GM12878 (cell line): ENCODE measurements at regions not wholly inside any gene's neighbourhood (a gene's known extent, or its start where the extent isn't known, plus 50 kb on each side); places are given as distances from the start of the nearest gene placed in this dataset.

Experiments
- ATAC-seq: fragments of 200-7000 bp; cut with Tn5 transposase; 3 replicates; pipeline ENCODE4 v1.9.1; 2020; ENCODE audit warnings: mild to moderate bottlenecking, moderate library complexity
- BruUV-seq: library from RNA; stranded (reverse); fragments of 400-500 nt; replicated peaks from 2 replicates; lab custom pipeline; 2021; lab: Mats Ljungman, UMichigan
- CTCF ChIA-PET: fragments of 300-600 bp; sonication (Branson Sonifier 250); formaldehyde crosslinking; extraction: SDS; loops from one replicate; lab custom pipeline; 2021; ENCODE audit warnings: inconsistent platforms; lab: Yijun Ruan, JAX
- POLR2A ChIA-PET: fragments of 350-600 bp; formaldehyde crosslinking; extraction: SDS; loops from one replicate; lab custom pipeline; 2021; ENCODE audit warnings: inconsistent platforms; lab: Charles Lee
- RAD21 ChIA-PET: fragments of 300-600 bp; sonication (Branson Sonifier 250); formaldehyde crosslinking; loops from one replicate; lab custom pipeline; 2023; ENCODE audit warnings: antibody characterized with exemption; ENCODE audit not compliant: unreplicated experiment; lab: Charles Lee
- SMC1A ChIA-PET: fragments of 300-600 bp; sonication (Branson Sonifier 250); formaldehyde crosslinking; loops from one replicate; lab custom pipeline; 2023; ENCODE audit not compliant: unreplicated experiment, uncharacterized antibody; lab: Charles Lee
- DNase-seq: peaks from one replicate; pipeline ENCODE4 v3.0.0-alpha.2; 2011; ENCODE audit warnings: low read depth, low spot score
- FAIRE-seq: peaks from 3 replicates; lab custom pipeline; 2011; peaks lifted over from hg19 to GRCh38; lab: Jason Lieb, UNC
- H2AFZ ChIP-seq: 2 replicates; pipeline ENCODE4 v1.6.0; 2011; ENCODE audit warnings: low read depth, low read length, control low read depth; ENCODE audit not compliant: control insufficient read depth
- H3K27ac ChIP-seq: 2 replicates; pipeline ENCODE4 v1.5.1; 2011; ENCODE audit warnings: control low read depth; ENCODE audit not compliant: control insufficient read depth, insufficient read depth
- H3K27me3 ChIP-seq, 2 experiments: replicated peaks in 1 of 2; 2 replicates each; pipeline versions ENCODE4 v1.6.0 to v1.6.1; 2011; ENCODE audit warnings: low read length in 1 of 2; ENCODE audit not compliant: control insufficient read depth in 2 of 2, insufficient read depth in 2 of 2
- H3K36me3 ChIP-seq, 2 experiments: 2 replicates each; pipeline ENCODE4 v1.5.1; 2011; ENCODE audit warnings: low read length in 1 of 2; ENCODE audit not compliant: control insufficient read depth in 2 of 2, insufficient read depth in 2 of 2
- H3K4me1 ChIP-seq: 2 replicates; pipeline ENCODE4 v1.6.1; 2011; ENCODE audit warnings: mild to moderate bottlenecking, low read length, moderate library complexity, mixed read lengths; ENCODE audit not compliant: control insufficient read depth, insufficient read depth
- H3K4me2 ChIP-seq: 2 replicates; pipeline ENCODE4 v1.6.0; 2011; ENCODE audit warnings: control low read depth; ENCODE audit not compliant: control insufficient read depth, insufficient read depth
- H3K4me3 ChIP-seq: fragments of 200-600 bp; sonication (generic); 2 replicates; pipeline ENCODE4 v1.5.1; 2016
- H3K79me2 ChIP-seq: 2 replicates; pipeline ENCODE4 v1.6.0; 2011; ENCODE audit warnings: low read length; ENCODE audit not compliant: control insufficient read depth, insufficient read depth
- H3K9ac ChIP-seq: 2 replicates; pipeline ENCODE4 v1.8.0; 2011; ENCODE audit warnings: low read length, control low read depth, mixed read lengths; ENCODE audit not compliant: control insufficient read depth, insufficient read depth
- H3K9me3 ChIP-seq: replicated peaks from 3 replicates; pipeline ENCODE4 v1.5.1; 2011; ENCODE audit warnings: mild to moderate bottlenecking, low read length; ENCODE audit not compliant: control insufficient read depth, insufficient read depth
- H4K20me1 ChIP-seq: 2 replicates; pipeline ENCODE4 v1.6.0; 2011; ENCODE audit not compliant: control insufficient read depth, insufficient read depth
- ASH2L ChIP-seq: fragments of 300-600, 200-600 bp; sonication (generic); IDR thresholded peaks from 2 replicates; pipeline ENCODE4 v1.6.1; 2017; ENCODE audit warnings: low read depth, mild to moderate bottlenecking, borderline replicate concordance
- BHLHE40 ChIP-seq, 2 experiments: fragments of 450-650 bp in 1 of 2; IDR thresholded peaks; 2 replicates each; pipeline ENCODE4 v1.6.1; 2011 to 2017; ENCODE audit warnings: low read depth in 2 of 2, borderline replicate concordance in 1 of 2, improper control_type of control experiment in 1 of 2, low read length in 1 of 2, mild to moderate bottlenecking in 1 of 2
- CEBPB ChIP-seq, 2 experiments: fragments of 150-350 bp in 1 of 2; IDR thresholded peaks; 2 replicates each; pipeline ENCODE4 v1.6.1; 2012 to 2014; ENCODE audit warnings: low read depth in 2 of 2, low read length in 2 of 2, borderline replicate concordance in 1 of 2, inconsistent platforms in 1 of 2
- HDAC6 ChIP-seq: fragments of 200-600 bp; sonication (generic); IDR thresholded peaks from one replicate; pipeline ENCODE4 v1.8.0; 2017; ENCODE audit warnings: antibody characterized with exemption; ENCODE audit not compliant: unreplicated experiment
- IRF5 ChIP-seq: fragments of 450-650 bp; IDR thresholded peaks from 2 replicates; pipeline ENCODE4 v1.6.1; 2017; ENCODE audit warnings: borderline replicate concordance
- TAF1 ChIP-seq: IDR thresholded peaks from 2 replicates; pipeline ENCODE4 v1.6.1; 2011; ENCODE audit warnings: mild to moderate bottlenecking, low read depth, low read length, borderline replicate concordance
- WGBS: methylation state at CpG from one replicate; pipeline ENCODE4 v1.1.6; 2016; ENCODE audit warnings: low lambda C conversion rate; ENCODE audit not compliant: insufficient replicate concordance, insufficient coverage; ENCODE audit errors: missing lambda C conversion rate; 5-methylcytosine and 5-hydroxymethylcytosine counted together
- in situ Hi-C: fragments of 300-500 bp; cut with MboI; formaldehyde crosslinking; loops from 9 replicates; pipeline ENCODE4 v1.14.3; 2018; ENCODE audit warnings: mixed read lengths
- intact Hi-C: fragments of 100-400 bp; cut with micrococcal nuclease; formaldehyde crosslinking; loops from one replicate; pipeline ENCODE4 v1.14.2; 2022; ENCODE audit not compliant: unreplicated experiment
- TF ChIP-seq, protein P1 (sequence below): IDR thresholded peaks from 2 replicates; pipeline ENCODE4 v1.6.1; 2011; ENCODE audit warnings: borderline replicate concordance, low read depth, mild to moderate bottlenecking, moderate library complexity, mixed read lengths, low read length; ENCODE audit not compliant: insufficient read depth; ENCODE audit errors: extremely low read length

DNA sequence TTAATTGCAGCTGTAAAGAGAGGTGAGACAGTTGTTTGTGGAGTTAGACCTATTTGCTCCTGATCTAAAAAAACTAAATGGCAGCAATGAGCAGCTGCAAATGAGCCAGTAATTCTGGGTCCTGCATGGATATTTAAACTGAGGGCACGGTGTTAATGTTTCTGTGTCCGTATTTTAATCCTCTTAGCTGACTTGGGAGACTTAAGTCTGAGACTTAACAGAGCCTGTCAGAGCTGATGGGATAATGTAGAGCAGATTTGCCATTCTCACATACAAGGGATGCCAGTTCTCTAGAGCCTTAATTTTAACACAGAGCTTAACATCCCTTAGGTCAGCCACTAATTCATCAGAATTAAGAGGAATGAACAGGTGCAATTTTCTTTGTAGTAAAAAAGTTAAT, 178.6 kb upstream of the PDE3A start:
- TF ChIP-seq CEBPB (IDR thresholded peaks at IDR 0.05; ENCODE audit: borderline replicate concordance in 1 of 2, low read depth in 2 of 2, low read length in 2 of 2) (no peak), HDAC6 (no peak), ASH2L (no peak), IRF5 (no peak), BHLHE40 (IDR thresholded peaks at IDR 0.05; ENCODE audit: borderline replicate concordance in 1 of 2, low read depth in 2 of 2, low read length in 1 of 2) (no peak), TAF1 (no peak)
- TF ChIP-seq, protein P1, sequence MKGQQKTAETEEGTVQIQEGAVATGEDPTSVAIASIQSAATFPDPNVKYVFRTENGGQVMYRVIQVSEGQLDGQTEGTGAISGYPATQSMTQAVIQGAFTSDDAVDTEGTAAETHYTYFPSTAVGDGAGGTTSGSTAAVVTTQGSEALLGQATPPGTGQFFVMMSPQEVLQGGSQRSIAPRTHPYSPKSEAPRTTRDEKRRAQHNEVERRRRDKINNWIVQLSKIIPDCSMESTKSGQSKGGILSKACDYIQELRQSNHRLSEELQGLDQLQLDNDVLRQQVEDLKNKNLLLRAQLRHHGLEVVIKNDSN, result no peak
- intact Hi-C loops, result no loop called here
- Histone ChIP-seq H3K9me3 (no peaks in the 10 kb centered on the region), H3K27me3 (no peaks in the 10 kb centered on the region), H3K4me1 (no peaks in the 10 kb centered on the region), H3K9ac (no peak overlapping the region), H4K20me1 (no peaks in the 10 kb centered on the region), H3K4me3 (no peak overlapping the region), H3K36me3 (no peaks in the 10 kb centered on the region), H3K4me2 (no peak overlapping the region), H3K27ac (no peak overlapping the region), H2AFZ (no peak overlapping the region), H3K79me2 (no peaks in the 10 kb centered on the region)
- in situ Hi-C loops, result no loop called here
- CTCF ChIA-PET, result no interaction called here
- FAIRE-seq, result no peak
- BruUV-seq, result no TSS peak
- POLR2A ChIA-PET, result no interaction called here
- RAD21 ChIA-PET, result no interaction called here
- SMC1A ChIA-PET, result interaction anchor here (0.9 to 3.8 kb wide), 2 partner anchors 10 to 38 kb away, joined by 3 to 13 read pairs; no protein-coding TSS in a partner anchor
- no peak for DNase-seq
- no peak for ATAC-seq
- WGBS, result 0% methylated on average over 2 of the region's 2 CpGs
